Mesendoderm (in vitro differentiated cells): ENCODE measurements at regions not wholly inside any gene's neighbourhood (a gene's known extent, or its start where the extent isn't known, plus 50 kb on each side); places are given as distances from the start of the nearest gene placed in this dataset.

ENCODE experiments used
- DNase-seq: peaks from one replicate; pipeline ENCODE4 v3.0.0; 2013
- H2AK5ac ChIP-seq: 2 replicates; pipeline ENCODE4 v1.6.1; 2013; ENCODE audit warnings: low read length, inconsistent platforms
- H2BK120ac ChIP-seq: 2 replicates; pipeline ENCODE4 v1.6.1; 2013; ENCODE audit warnings: low read depth, mild to moderate bottlenecking, low read length, moderate library complexity, mixed read lengths
- H2BK15ac ChIP-seq: replicated peaks from 2 replicates; pipeline ENCODE4 v1.6.1; 2013; ENCODE audit warnings: low read depth, mild to moderate bottlenecking, moderate library complexity
- H2BK5ac ChIP-seq: 2 replicates; pipeline ENCODE4 v1.6.1; 2013; ENCODE audit warnings: low read length, inconsistent platforms
- H3K18ac ChIP-seq: 2 replicates; pipeline ENCODE4 v1.6.1; 2013; ENCODE audit warnings: mild to moderate bottlenecking, low read length, mixed read lengths
- H3K23ac ChIP-seq: one replicate; pipeline ENCODE4 v1.6.1; 2013; ENCODE audit warnings: low read length
- H3K27ac ChIP-seq: 2 replicates; pipeline ENCODE4 v1.5.1; 2013; ENCODE audit warnings: low read depth, mild to moderate bottlenecking, inconsistent platforms, low read length, moderate library complexity
- H3K27me3 ChIP-seq: 2 replicates; pipeline ENCODE4 v1.6.1; 2013; ENCODE audit warnings: low read length, control low read depth, mild to moderate bottlenecking, inconsistent platforms; ENCODE audit not compliant: insufficient read depth, poor library complexity
- H3K36me3 ChIP-seq: 2 replicates; pipeline ENCODE4 v1.6.1; 2013; ENCODE audit warnings: low read length, inconsistent platforms; ENCODE audit not compliant: control insufficient read depth, insufficient read depth
- H3K4ac ChIP-seq: one replicate; pipeline ENCODE4 v1.6.1; 2013; ENCODE audit warnings: low read depth, mild to moderate bottlenecking, low read length, moderate library complexity
- H3K4me1 ChIP-seq: 2 replicates; pipeline ENCODE4 v1.6.1; 2013; ENCODE audit warnings: low read depth, low read length, inconsistent platforms; ENCODE audit not compliant: control insufficient read depth
- H3K4me2 ChIP-seq: 2 replicates; pipeline ENCODE4 v1.6.1; 2013; ENCODE audit warnings: low read length
- H3K4me3 ChIP-seq: 2 replicates; pipeline ENCODE4 v1.5.1; 2013; ENCODE audit warnings: mild to moderate bottlenecking, low read length
- H3K56ac ChIP-seq: one replicate; pipeline ENCODE4 v1.6.1; 2013; ENCODE audit warnings: low read length
- H3K79me1 ChIP-seq: 2 replicates; pipeline ENCODE4 v1.6.1; 2013; ENCODE audit warnings: low read length, inconsistent platforms
- H3K79me2 ChIP-seq: 2 replicates; pipeline ENCODE4 v1.6.1; 2013; ENCODE audit warnings: mild to moderate bottlenecking, low read length; ENCODE audit not compliant: control insufficient read depth, insufficient read depth
- H3K9ac ChIP-seq: 2 replicates; pipeline ENCODE4 v1.6.1; 2013; ENCODE audit warnings: low read length, inconsistent platforms
- H4K5ac ChIP-seq: one replicate; pipeline ENCODE4 v1.6.1; 2013; ENCODE audit warnings: low read length
- H4K8ac ChIP-seq: one replicate; pipeline ENCODE4 v1.6.1; 2013; ENCODE audit warnings: low read depth, mild to moderate bottlenecking, control low read depth, low read length, moderate library complexity
- WGBS: extraction: QIAGEN DNeasy Blood & Tissue Kit; methylation state at CpG from one replicate; pipeline ENCODE4 v1.1.7; 2013; ENCODE audit warnings: low lambda C conversion rate, missing lambda C conversion rate; ENCODE audit not compliant: insufficient coverage; ENCODE audit errors: extremely low coverage; 5-methylcytosine and 5-hydroxymethylcytosine counted together

DNA sequence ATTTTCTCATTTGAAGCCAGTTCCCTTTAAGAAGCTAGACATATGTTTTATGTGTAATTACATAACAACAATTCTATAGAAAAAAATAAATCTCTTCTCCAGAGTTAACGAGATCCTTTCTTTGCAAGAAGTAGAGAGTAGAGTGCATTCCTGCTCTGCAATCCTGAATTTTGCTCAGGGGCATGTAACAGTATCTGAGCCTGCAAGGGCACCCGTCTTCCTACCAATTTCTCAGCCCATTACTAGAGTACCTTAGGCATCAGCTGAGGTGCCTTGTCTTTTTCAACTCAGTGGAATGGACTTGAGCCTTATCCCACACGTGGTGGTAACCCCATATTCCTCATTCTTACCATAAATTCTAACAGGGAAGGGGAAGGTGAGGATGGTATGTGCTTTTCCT is 205.9 kb downstream of the IKZF2 start:
- H3K18ac ChIP-seq: no peak overlapping the region
- H3K79me2 ChIP-seq: no peaks in the 10 kb centered on the region
- H4K5ac ChIP-seq: no peak overlapping the region
- WGBS: no CpG with 5 or more reads among the region's 3 CpGs
- H3K23ac ChIP-seq: no peak overlapping the region
- H3K4ac ChIP-seq: no peak overlapping the region
- no peak overlapping the region for H2BK5ac ChIP-seq
- no peak overlapping the region for H2BK120ac ChIP-seq
- no peak overlapping the region for H3K9ac ChIP-seq
- no peak overlapping the region for H3K4me2 ChIP-seq
- no peaks in the 10 kb centered on the region for H3K79me1 ChIP-seq
- H3K27me3 ChIP-seq: no peaks in the 10 kb centered on the region
- H3K36me3 ChIP-seq: no peaks in the 10 kb centered on the region
- peaks cover 6% of the 10 kb centered on the region for H3K4me1 ChIP-seq
- H2BK15ac ChIP-seq: no peak overlapping the region
- no peak overlapping the region for H4K8ac ChIP-seq
- no peak overlapping the region for H3K27ac ChIP-seq
- no peak overlapping the region for H3K56ac ChIP-seq
- no peak overlapping the region for H2AK5ac ChIP-seq
- DNase-seq: peak; percentile 59
- no peak overlapping the region for H3K4me3 ChIP-seq

DNA sequence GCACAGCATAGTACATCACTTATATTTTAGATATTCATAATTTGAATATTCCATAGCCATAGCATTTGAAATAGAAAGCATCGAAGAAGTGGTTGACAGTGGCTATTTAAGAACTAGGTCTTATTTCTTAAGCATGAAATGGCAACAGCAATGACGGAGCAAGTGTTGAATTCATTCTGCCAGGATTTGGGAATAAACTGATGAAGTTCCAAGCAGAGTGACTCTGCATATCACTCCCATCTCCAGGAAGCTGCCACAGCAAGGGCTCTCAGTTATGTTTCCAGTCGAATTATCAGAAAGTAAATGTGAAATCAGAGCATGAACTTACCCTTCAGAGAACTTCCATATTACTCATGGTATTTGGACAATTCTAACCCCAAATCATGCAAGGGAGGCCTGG is 208.1 kb downstream of the IKZF2 start:
- no peak for DNase-seq

DNA sequence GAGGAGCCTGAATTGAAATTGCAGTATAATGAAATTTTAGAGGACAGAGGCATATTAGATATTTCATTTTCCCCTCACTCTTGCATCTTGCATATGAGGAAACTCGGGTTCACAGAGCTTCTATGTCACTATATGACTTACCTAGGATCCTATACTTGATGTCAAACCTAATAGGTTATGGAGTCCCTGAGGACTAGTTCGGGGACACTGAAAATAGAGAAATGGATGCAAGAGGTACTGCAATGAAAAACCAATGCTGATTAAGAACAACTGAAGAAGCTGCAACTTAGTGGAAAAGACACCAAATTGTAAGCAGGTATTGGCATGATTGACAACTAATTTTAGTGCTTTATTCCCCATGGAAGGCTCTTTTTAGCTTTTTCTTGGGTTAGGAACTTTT is 210.1 kb downstream of the IKZF2 start:
- no peak overlapping the region for H3K4me2 ChIP-seq
- peaks cover 8% of the 10 kb centered on the region for H3K4me1 ChIP-seq
- H4K8ac ChIP-seq: no peak overlapping the region
- H3K9ac ChIP-seq: no peak overlapping the region
- H2BK120ac ChIP-seq: no peak overlapping the region
- H3K56ac ChIP-seq: peak overlapping the region; percentile 36
- no peaks in the 10 kb centered on the region for H3K79me2 ChIP-seq
- H3K36me3 ChIP-seq: no peaks in the 10 kb centered on the region
- H2AK5ac ChIP-seq: no peak overlapping the region
- no peaks in the 10 kb centered on the region for H3K27me3 ChIP-seq
- DNase-seq: no peak
- H3K27ac ChIP-seq: no peak overlapping the region
- WGBS: no CpG with 5 or more reads among the region's 2 CpGs
- no peaks in the 10 kb centered on the region for H3K79me1 ChIP-seq
- H3K4ac ChIP-seq: no peak overlapping the region
- no peak overlapping the region for H3K18ac ChIP-seq
- no peak overlapping the region for H3K4me3 ChIP-seq
- no peak overlapping the region for H3K23ac ChIP-seq
- H4K5ac ChIP-seq: no peak overlapping the region
- H2BK5ac ChIP-seq: no peak overlapping the region
- peak overlapping the region; percentile 98 for H2BK15ac ChIP-seq

More for the DNA sequence above, 208.1 kb downstream of the IKZF2 start:
- Histone ChIP-seq H3K4me2 (no peak overlapping the region), H3K56ac (no peak overlapping the region), H3K27me3 (no peaks in the 10 kb centered on the region), H3K79me1 (no peaks in the 10 kb centered on the region), H3K4me1 (peaks cover 8% of the 10 kb centered on the region), H3K79me2 (no peaks in the 10 kb centered on the region), H3K27ac (no peak overlapping the region), H3K4me3 (no peak overlapping the region), H2BK5ac (no peak overlapping the region), H2BK15ac (no peak overlapping the region), H3K4ac (no peak overlapping the region), H2AK5ac (no peak overlapping the region), H3K36me3 (no peaks in the 10 kb centered on the region), H3K23ac (no peak overlapping the region), H4K8ac (no peak overlapping the region), H3K18ac (no peak overlapping the region), H4K5ac (no peak overlapping the region), H2BK120ac (no peak overlapping the region), H3K9ac (no peak overlapping the region)
- no CpG with 5 or more reads among the region's 3 CpGs for WGBS

DNA sequence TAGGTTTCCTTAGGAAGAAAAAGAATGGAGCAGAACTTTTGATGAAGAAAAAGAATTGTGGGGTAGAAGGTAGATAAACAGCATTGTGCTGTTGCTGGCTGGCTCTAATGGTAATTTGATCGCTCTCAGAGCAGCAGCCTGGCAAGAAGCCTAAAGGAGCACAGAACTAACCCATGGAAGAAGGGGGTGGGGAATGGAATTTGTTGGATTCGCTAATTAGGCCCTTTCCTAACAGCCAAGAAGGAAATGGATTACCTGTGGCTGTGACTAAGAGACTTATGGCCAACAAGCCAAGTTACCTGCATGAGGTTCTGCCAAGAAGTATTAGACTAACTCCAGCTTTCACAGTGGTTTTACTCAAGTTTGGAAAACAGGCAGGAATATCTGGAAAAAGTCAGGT is 210.6 kb downstream of the IKZF2 start:
- no peak overlapping the region for H3K4me3 ChIP-seq
- H2BK5ac ChIP-seq: no peak overlapping the region
- no peaks in the 10 kb centered on the region for H3K79me2 ChIP-seq
- no peaks in the 10 kb centered on the region for H3K79me1 ChIP-seq
- H3K4ac ChIP-seq: no peak overlapping the region
- no peak overlapping the region for H3K18ac ChIP-seq
- peaks cover 8% of the 10 kb centered on the region for H3K4me1 ChIP-seq
- H3K27me3 ChIP-seq: no peaks in the 10 kb centered on the region
- no peak overlapping the region for H3K4me2 ChIP-seq
- no peak overlapping the region for H3K23ac ChIP-seq
- H2AK5ac ChIP-seq: no peak overlapping the region
- no peak overlapping the region for H4K8ac ChIP-seq
- no peaks in the 10 kb centered on the region for H3K36me3 ChIP-seq
- peak overlapping the region; percentile 98 for H2BK15ac ChIP-seq
- peak; percentile 95 for DNase-seq
- no peak overlapping the region for H3K56ac ChIP-seq
- WGBS: no CpG with 5 or more reads among the region's 2 CpGs
- no peak overlapping the region for H3K9ac ChIP-seq
- H2BK120ac ChIP-seq: no peak overlapping the region
- no peak overlapping the region for H3K27ac ChIP-seq
- H4K5ac ChIP-seq: no peak overlapping the region

DNA sequence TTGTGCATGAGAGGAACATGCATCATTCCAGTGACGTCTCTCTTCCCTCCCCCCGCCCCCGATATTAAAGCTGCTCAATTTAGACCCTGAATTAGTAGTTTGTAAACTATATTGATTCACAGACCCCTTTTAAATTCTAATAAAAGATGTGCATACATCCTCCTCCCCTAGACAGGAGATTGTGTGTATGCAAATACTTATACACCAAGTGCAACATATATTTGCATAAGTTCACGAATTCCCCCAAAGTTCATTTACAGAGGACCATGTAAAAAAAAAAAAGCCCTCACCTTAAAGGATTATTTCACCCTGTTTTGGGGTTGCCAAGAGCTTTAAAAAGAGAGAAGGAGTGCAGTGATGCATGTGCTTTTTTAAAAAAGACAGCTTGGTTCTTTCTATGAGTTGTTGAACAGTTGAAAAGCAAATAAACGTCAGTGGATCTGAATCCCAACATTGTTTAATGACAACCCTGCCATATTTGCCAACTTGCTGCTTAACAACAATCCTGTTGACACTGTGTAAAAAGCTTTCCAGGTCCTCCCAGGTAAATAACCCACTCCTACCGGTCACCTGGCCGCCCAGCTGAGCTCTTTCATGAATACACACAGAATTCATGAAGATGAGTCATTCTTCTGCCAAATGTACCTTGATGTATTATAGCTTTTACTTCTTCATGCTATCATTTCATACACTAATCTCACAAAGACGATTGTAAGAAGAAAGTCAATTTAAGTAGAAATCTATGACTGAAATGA is 211.5 kb downstream of the IKZF2 start:
- H4K8ac ChIP-seq: no peak overlapping the region
- no peaks in the 10 kb centered on the region for H3K36me3 ChIP-seq
- peak; percentile 50 for DNase-seq
- no peak overlapping the region for H2BK5ac ChIP-seq
- H3K4me2 ChIP-seq: no peak overlapping the region
- no peak overlapping the region for H3K4me3 ChIP-seq
- no peak overlapping the region for H4K5ac ChIP-seq
- no peak overlapping the region for H3K4ac ChIP-seq
- peaks cover 6% of the 10 kb centered on the region for H3K4me1 ChIP-seq
- no peak overlapping the region for H2AK5ac ChIP-seq
- H3K56ac ChIP-seq: no peak overlapping the region
- no peaks in the 10 kb centered on the region for H3K79me1 ChIP-seq
- H3K18ac ChIP-seq: no peak overlapping the region
- WGBS: no CpG with 5 or more reads among the region's 8 CpGs
- peak overlapping the region; percentile 45 for H2BK15ac ChIP-seq
- no peak overlapping the region for H3K27ac ChIP-seq
- H2BK120ac ChIP-seq: no peak overlapping the region
- no peaks in the 10 kb centered on the region for H3K27me3 ChIP-seq
- H3K23ac ChIP-seq: no peak overlapping the region
- H3K79me2 ChIP-seq: no peaks in the 10 kb centered on the region
- H3K9ac ChIP-seq: no peak overlapping the region
